ENCODE measurements at regions not wholly inside any gene's neighbourhood (a gene's known extent, or its start where the extent isn't known, plus 50 kb on each side); places are given as distances from the start of the nearest gene placed in this dataset.
"Not testable (repeated sequence)": the region's sequence is repeated elsewhere in the genome, so short reads cannot be mapped to it uniquely, and the experiment has no call there.

DNA sequence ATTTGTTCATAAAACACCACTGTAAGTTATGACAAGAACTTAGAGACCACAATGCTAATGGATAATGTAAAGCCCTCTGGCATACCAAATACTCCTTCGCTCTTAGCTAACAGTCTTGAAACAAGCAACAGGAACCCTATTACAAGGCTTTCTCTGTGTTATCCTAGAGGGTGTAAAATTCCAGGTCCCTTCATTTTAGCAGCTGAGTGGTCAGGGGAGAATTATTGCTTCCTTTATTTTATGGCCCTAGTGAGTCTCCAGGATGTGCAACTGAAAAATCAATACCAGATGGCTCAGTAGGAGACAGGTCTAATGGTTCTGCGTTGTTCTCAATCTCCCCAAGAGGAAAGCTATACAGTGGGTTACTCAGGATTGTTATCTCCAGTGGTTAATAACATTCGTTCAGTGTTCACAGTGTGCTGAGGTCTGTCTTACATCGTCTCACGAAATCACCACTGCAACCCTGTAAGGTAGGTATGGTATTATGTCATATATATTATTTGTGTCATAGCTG, 172.7 kb upstream of the CNOT2 start:
- no peak for DNase-seq

GRCh38 chr12:70074510-70074909, 168.7 kb upstream of the CNOT2 start:
- no peak for DNase-seq

GRCh38 chr12:70077441-70077840, 165.8 kb upstream of the CNOT2 start:
- DNase-seq: no peak

GRCh38 chr12:70078161-70078560, 165.1 kb upstream of the CNOT2 start:
- no peak for DNase-seq

DNA sequence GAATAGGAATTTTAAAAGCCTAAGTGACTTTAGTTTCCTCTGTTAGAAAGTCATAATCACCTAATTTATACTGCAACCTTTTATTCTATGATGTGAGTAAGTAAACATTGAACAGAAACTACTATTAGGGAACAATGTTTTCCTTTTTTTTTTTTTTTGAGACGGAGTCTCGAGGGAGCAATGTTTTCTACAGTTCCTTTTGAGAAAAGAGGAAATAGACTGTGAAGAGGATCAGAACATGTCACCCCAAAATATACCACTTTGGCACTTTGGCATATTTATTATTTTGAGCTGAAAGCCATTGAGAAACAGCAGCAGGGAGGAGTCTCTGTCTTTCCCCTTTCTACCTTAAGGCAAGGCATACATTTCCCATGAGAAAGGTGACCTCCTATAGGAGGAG, 162.7 kb upstream of the CNOT2 start:
- DNase-seq: no peak

- DNase-seq: no peak
Measured at GRCh38 chr12:70082997-70083676, 160.1 kb upstream of the CNOT2 start.

DNA sequence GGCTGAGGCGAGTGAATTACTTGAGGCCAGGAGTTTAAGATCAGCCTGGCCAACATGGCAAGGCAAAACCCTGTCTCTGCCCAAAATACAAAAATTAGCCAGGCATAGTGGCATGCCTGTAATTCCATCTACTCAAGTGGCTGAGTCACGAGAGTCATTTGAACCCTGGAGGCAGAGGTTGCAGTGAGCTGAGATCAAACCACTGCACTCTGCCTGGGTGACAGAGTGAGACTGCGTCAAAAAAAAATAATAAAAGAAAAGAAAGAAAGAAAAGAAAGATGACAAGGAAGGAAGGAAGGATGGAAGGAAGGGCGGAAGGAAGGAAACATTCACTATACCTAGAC, 159.6 kb upstream of the CNOT2 start:
- no peak for DNase-seq

DNA sequence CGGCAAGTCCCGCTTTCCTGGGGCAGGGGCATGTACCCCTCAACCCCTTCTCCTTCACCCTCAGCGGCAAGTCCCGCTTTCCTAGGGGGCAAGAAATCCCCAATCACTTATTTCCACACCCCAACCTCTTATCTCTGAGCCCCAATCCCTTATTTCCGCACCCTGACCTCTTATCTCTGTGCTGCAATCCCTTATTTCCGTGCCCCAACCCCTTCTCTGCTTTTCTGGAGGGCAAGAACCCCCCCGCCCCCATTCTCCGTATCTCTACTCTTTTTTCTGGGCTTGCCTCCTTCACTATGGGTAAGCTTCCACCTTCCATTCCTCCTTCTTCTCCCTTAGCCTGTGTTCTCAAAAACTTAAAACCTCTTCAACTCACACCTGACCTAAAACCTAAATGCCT, 156.9 kb upstream of the CNOT2 start:
- DNase-seq: not testable (repeated sequence)

- DNase-seq: no peak
Measured at GRCh38 chr12:70091021-70091521, 152.2 kb upstream of the CNOT2 start.

DNA sequence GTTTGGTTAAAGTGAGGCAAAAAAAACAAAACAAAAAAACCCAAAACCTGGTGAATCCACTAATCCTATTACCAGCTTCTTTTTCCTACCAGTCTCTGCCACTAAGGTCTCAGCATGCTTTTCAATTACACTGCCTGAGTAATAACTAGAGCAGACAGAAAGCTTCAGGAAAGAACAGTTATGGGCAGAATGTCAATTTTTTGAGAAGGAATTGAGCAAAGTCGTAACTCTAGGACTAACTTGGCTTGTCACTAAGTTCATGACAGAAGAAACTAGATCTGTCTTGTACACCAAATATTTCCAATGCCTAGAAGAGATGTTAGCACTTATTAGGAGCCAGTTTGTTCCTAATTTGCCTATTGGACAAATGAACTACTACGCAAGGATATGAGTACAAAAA, 148.8 kb upstream of the CNOT2 start:
- DNase-seq: no peak

DNA sequence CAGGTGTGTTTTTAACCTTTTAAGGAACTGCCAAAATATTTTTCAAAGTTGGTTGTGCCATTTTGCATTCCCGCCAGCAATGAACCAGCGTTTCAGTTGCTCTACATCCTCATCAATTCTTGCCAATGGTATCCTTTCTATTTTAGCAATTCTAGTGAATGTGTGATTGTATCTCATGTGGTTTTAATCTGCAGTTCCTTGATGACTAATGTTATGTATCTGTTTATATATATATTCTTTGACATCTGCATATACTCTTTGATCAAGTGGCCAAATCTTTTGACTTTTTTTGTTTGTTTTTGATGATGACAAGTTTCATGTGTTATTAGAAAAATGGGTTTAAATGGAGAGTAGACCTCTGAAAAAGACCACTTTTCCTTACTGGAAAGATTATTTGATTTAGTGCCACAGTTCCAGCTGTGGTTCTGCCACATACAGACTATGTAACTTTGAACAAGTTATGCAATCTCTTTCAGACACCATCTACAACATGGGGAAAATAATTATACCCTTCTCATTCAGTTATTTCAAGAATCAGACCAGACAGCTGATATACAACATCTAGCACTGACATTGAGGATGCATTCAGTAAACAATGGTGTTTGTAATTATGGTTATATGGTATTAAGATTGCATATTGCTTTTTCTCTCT, 146.3 kb upstream of the CNOT2 start:
- DNase-seq: peak in 1 of 6 experiments; percentile 0

DNA sequence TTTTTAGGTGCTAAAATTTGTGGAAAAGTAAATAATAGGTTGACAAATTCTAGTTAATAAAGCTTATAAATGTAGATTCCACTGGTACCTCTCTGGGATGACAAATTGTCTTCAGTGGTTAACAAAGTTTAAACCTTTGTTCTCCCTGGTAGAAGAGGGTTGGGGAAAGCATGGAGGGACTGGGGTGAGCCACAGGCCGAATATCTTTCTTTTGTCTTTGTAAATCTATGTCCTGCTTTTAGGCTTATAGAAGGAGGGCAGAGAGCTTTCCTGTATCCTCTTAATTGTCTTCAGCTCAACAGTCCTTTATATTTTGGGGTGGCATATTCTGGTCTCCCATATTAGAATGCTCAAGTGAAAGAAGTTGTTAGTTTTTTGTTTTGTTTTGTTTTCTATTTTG, 142.2 kb upstream of the CNOT2 start:
- DNase-seq: no peak

DNA sequence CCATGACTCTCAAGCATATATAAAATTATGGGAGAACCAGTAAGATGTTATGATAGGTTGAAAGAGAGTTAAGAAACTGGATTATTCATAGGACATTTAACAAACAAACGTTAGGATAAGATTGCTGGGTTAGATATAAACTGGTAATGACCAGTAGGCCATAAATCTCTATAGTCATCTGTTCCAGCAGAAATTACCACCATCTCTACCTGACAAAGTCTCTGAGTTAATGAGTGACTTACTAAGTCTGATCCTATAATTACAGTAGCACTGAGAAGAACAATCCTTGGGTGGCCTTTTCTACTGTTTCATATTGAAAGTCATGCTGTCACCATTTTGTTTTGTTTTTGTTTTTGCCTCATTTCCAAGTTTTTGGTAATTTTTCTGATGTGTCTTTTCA, 136.9 kb upstream of the CNOT2 start:
- no peak for DNase-seq

DNA sequence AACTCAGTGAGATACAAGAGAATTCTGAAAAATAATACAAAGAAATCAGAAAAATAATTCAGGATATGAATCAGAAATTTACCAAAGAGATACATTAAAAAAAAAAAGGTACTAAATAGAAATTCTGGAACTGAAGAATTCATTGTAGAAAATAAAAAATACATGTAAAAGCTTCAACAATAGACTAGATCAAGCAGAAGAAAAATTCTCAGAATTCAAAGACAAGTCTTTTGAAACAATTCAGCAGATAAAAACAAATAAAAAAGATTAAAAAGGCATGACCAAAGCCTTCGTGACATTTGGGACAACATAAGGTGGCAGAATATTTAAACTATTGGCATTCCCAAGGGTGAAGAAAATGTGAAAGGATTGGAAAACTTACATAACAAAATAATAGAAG, 133.1 kb upstream of the CNOT2 start:
- DNase-seq: no peak

GRCh38 chr12:70117670-70118069, 125.6 kb upstream of the CNOT2 start:
- no peak for DNase-seq

DNA sequence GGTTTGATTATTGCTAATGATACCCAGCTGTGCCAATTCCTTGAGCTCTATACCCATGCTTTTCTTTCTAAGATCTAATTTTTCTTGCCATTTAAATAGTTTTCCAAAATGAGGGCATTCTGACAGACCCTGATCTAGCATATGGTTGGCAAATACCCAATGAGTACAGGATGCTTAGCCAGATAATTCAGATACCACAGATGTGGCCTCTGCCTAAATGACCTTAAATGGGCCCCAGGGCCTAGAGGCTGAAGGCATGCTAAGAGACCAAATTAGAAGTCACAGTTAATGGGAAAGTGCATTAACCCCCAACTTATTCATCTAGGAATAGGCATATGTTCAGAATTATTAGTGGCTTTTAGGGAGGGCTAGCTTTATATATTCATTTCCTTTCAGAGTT, 122.3 kb upstream of the CNOT2 start:
- DNase-seq: no peak

- no peak for DNase-seq
Measured at GRCh38 chr12:70121562-70121961, 121.7 kb upstream of the CNOT2 start.

GRCh38 chr12:70122804-70123203, 120.4 kb upstream of the CNOT2 start:
- DNase-seq: no peak

GRCh38 chr12:70149013-70149412, 94.2 kb upstream of the CNOT2 start:
- no peak for DNase-seq

GRCh38 chr12:70149665-70150064, 93.6 kb upstream of the CNOT2 start:
- DNase-seq: no peak

- DNase-seq: no peak
Measured at GRCh38 chr12:70150230-70150629, 93.0 kb upstream of the CNOT2 start.

GRCh38 chr12:70151993-70152392, 91.2 kb upstream of the CNOT2 start:
- DNase-seq: no peak

DNA sequence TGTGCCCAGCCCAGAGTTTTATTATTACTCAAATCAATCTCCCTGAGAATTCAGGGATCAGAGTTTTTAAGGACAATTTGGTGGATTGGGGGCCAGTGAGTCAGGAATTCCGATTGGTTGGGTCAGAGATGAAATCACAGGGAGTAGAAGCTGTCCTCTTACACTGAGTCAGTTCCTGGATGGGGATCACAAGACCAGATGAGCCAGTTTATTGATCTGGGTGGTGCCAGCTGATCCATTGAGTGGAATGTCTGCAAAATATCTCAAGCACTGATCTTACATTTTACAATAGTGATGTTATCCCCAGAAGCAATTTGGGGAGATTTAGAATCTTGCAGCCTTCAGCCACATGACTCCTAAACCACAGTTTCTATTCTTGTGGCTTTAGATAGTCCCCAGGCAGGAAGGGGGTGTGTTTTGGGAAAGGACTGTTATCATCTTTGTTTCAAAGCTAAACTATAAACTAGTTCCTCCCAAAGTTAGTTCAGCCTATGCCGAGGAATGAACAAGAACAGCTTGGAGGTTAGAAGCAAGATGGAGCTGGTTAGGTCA, 89.1 kb upstream of the CNOT2 start:
- DNase-seq: no peak

DNA sequence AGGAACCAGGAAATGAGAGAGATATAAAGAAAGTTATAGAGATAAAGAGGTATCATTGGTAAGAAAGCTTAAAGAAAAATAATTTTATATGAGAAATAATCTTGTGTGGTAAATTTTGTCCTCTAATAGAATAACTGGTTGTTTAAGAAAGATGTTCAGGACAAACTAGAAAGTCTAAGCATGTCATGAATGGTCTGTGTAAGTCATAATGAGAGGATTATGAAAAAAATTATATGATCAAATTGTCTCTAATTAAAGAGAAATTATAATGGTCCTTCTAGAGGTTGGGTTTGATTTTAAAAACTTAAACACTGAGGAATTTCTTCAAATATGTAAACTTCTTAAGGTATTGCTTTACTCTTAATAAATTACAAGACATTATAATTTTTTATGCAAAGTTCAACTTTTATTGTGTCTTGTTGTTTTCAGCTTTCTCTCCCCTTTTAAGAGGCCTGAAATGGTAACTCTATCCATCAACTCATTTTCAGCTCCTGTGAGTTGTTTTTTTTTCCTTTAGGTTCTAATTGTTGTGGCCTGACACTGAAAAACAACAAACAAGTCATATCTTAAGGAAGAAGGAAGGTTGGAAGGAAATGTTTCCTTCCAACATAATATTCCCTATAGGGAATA, 88.2 kb upstream of the CNOT2 start:
- DNase-seq: no peak

All from stimulated activated naive CD4-positive, alpha-beta T cell (primary cell).